C4-2B (cell line): ENCODE measurements at regions not wholly inside any gene's neighbourhood (a gene's known extent, or its start where the extent isn't known, plus 50 kb on each side); places are given as distances from the start of the nearest gene placed in this dataset.
A peak's percentile ranks its signal among the peaks of the same experiment; 100 is the strongest.
"Not testable (repeated sequence)": the region's sequence is repeated elsewhere in the genome, so short reads cannot be mapped to it uniquely, and the experiment has no call there.

ENCODE experiments used
- H3K27ac ChIP-seq: fragments of 450-650 bp; 2 replicates; pipeline ENCODE4 v1.5.1; 2017
- ZFX ChIP-seq: fragments of 450-650 bp; IDR thresholded peaks from 2 replicates; pipeline ENCODE4 v1.6.1; 2017
- TF ChIP-seq, protein P1 (sequence below): fragments of 450-650 bp; conservative IDR thresholded peaks from 2 replicates; pipeline ENCODE4 v1.5.1; 2017; ENCODE audit warnings: mild to moderate bottlenecking

DNA sequence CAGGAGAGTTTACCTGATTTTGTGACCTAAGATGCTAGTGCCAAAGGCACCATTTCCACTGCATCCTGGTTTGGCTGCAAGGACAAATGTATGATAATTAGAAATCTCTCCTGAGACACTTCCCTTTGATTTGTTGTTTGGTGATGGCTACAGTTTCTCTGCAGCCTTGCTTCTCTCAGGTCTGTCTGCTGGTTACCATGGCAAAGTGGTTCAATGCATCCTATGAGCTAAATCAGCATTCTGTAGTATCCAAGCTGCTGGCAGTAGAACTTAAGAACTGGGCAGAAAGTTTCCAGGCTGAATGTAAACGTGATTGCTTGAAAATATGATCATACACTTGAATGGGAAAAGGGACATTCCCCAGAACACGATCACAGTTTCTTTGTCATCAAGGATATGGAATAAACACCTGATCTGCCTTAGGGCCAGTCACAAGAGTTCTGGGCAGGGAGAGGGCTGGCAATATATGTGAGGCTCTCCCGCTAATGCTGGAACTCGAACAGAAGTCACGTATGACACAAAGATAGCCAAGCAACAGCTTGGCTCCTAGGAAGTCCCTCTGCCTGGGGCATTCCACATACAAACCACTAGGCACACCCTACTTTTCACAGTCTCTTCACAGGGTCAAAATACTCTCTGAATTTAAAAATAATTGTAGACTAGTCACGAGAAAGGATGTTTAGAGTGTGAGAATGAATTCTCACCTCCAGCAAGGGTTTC lies 138.1 kb upstream of the GRAMD2B start:
- no peak for TF ChIP-seq ZFX
- TF ChIP-seq, protein P1, sequence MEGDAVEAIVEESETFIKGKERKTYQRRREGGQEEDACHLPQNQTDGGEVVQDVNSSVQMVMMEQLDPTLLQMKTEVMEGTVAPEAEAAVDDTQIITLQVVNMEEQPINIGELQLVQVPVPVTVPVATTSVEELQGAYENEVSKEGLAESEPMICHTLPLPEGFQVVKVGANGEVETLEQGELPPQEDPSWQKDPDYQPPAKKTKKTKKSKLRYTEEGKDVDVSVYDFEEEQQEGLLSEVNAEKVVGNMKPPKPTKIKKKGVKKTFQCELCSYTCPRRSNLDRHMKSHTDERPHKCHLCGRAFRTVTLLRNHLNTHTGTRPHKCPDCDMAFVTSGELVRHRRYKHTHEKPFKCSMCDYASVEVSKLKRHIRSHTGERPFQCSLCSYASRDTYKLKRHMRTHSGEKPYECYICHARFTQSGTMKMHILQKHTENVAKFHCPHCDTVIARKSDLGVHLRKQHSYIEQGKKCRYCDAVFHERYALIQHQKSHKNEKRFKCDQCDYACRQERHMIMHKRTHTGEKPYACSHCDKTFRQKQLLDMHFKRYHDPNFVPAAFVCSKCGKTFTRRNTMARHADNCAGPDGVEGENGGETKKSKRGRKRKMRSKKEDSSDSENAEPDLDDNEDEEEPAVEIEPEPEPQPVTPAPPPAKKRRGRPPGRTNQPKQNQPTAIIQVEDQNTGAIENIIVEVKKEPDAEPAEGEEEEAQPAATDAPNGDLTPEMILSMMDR: no peak
- H3K27ac ChIP-seq: no peak overlapping the region

DNA sequence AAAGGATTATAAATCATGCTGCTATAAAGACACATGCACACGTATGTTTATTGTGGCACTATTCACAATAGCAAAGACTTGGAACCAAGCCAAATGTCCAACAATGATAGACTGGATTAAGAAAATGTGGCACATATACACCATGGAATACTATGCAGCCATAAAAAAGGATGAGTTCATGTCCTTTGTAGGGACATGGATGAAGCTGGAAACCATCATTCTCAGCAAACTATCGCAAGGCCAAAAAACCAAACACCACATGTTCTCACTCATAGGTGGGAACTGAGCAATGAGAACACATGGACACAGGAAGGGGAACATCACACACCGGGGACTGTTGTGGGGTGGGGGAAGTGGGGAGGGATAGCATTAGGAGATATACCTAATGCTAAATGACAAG lies 127.1 kb upstream of the GRAMD2B start:
- not testable (repeated sequence) for H3K27ac ChIP-seq

DNA sequence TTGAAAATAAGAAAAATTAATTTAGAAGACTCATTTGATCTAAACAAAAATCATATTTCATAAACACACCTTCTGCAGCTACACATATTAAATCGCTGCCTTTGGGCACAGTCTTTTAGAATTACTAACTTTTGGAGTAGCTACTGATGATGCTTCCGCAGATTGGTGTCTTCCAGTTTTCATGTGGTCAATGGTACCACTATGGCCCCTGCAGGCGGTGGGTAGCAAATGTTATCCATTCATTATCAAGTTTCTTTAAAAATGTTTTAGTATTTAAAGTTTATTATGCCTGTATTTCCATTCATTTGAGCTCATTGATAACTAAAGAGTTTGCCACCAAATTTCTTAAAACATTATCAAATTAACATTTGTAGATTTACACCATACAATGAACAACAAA lies 122.9 kb upstream of the GRAMD2B start:
- TF ChIP-seq, protein P1: peak; percentile 16
- no peak for TF ChIP-seq ZFX
- H3K27ac ChIP-seq: no peak overlapping the region

DNA sequence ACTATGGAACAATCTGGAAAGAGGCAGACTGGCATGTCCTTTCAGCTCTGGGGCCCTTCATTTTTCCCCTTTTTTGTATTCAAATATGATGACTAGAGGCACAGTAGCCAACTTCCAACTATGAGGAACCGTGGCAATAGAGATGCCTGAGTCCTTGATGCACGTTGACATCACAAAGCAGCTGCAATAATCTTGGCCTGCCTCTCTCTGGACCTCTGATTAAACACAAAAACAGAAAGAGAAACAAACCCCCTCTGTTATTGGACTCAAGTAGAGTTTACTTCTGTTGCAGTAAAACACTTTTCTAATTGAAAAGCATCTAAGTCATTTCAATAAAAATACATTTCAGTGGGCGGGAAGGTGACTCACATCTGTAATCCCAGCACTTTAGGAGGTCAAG lies 122.2 kb upstream of the GRAMD2B start:
- H3K27ac ChIP-seq: no peak overlapping the region

DNA sequence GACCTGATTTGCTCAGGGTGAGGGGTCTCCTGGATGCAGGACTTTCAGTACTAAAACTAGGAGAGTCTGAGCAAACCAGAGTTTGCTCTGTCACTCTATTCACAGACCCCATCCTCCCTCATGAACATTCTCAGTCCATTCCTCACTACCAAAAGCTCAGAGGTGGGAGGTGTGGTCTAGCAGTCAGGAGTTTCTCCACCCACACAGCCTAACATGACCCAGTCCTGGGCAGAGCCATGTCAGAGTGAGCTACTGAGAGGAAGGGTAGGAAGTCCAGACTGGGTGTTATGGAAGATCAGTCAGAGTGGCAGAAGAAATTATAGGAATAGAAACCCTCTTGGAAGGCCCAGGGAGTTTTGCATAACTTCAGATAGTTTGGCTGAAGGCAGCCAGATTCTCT lies 113.3 kb upstream of the GRAMD2B start:
- no peak overlapping the region for H3K27ac ChIP-seq
- TF ChIP-seq, protein P1: no peak
- no peak for TF ChIP-seq ZFX

More for the DNA sequence above, 122.2 kb upstream of the GRAMD2B start:
- TF ChIP-seq ZFX: no peak
- TF ChIP-seq, protein P1: no peak

DNA sequence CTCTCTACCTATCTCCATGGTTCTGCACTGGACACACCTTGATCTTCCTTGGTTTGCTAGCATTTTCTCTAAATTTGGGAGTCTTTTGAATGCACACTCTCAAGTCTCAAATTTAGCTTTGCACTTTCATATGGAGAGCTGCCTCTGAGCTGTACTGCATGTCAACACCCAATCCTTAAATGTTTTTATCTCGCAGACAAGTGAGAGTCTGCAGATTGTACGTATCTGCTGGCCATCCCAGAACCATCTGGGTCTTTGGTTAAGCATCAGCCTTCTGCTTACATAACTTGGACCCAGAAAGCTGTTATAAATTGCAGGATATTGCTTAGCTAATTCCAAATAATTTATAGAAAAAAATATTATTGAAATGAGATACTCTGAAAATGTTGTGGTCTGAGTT lies 111.4 kb upstream of the GRAMD2B start:
- TF ChIP-seq ZFX: no peak
- no peak overlapping the region for H3K27ac ChIP-seq

DNA sequence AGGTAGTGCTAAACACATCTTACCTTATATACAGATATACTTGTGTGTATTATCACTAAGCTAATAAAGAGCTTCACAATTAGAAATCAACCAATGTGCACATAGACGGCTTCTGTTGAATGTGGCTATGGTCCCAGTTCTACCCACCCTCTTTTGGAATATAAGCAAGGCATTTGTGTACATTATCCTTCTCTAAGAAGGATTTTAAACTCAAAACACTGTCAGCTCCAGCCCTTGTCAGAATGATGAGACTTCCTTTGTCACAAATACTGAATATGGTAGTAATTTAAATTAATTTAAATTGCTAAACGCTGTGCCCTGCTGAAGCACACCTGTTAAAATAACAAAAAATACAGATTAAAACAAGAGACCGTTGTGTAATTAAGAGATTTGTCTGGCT lies 107.9 kb upstream of the GRAMD2B start:
- no peak overlapping the region for H3K27ac ChIP-seq
- TF ChIP-seq, protein P1: no peak
- no peak for TF ChIP-seq ZFX

DNA sequence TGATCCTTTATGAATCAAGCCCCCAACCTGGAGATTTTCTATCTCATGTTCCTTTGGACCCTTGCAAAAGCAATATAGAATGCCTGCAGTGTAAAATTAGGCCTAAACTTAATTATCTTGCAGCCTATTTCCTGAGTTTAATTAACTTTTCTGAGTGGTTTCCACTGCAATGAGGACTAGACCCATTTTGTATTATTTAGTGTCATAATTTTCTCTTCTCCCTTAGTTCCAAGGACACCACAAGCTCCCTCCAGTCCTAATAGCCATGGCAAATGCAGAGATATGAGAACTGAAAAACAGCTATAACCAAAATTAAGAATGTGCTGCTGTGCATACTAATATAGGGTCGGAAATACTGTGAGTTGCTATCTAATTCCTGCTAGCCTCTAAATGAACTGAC lies 90.9 kb upstream of the GRAMD2B start:
- TF ChIP-seq, protein P1: no peak
- no peak for TF ChIP-seq ZFX
- no peak overlapping the region for H3K27ac ChIP-seq
